Ascending aorta (tissue), 2 donors: ENCODE measurements at regions not wholly inside any gene's neighbourhood (a gene's known extent, or its start where the extent isn't known, plus 50 kb on each side); places are given as distances from the start of the nearest gene placed in this dataset.
"Not testable (repeated sequence)": the region's sequence is repeated elsewhere in the genome, so short reads cannot be mapped to it uniquely, and the experiment has no call there.

Experiments used
- DNase-seq, 2 donors: peaks; one replicate each; pipeline ENCODE4 v3.0.0-alpha.2; 2019; ENCODE audit warnings: low spot score in 2 of 2
- H3K27ac ChIP-seq, 2 donors: fragments of 200-600 bp; sonication (generic); one replicate each; pipeline ENCODE4 v1.5.1; 2016 to 2017; ENCODE audit warnings: mild to moderate bottlenecking in 1 of 2
- H3K27me3 ChIP-seq: fragments of 200-600 bp; sonication (generic); one replicate; pipeline ENCODE4 v1.5.1; 2017
- H3K36me3 ChIP-seq, 2 donors: fragments of 200-600 bp; sonication (generic); one replicate each; pipeline ENCODE4 v1.5.1; 2016
- H3K4me1 ChIP-seq, 2 donors: fragments of 200-600 bp; sonication (generic); one replicate each; pipeline ENCODE4 v1.5.1; 2016 to 2017; ENCODE audit warnings: mild to moderate bottlenecking in 1 of 2
- H3K4me3 ChIP-seq, 2 donors: fragments of 200-600 bp; sonication (generic); one replicate each; pipeline ENCODE4 v1.5.1; 2016 to 2017; ENCODE audit warnings: mild to moderate bottlenecking in 1 of 2
- H3K9me3 ChIP-seq, 2 donors: fragments of 200-600 bp; sonication (generic); one replicate each; pipeline ENCODE4 v1.5.1; 2016
- intact Hi-C: fragments of 100-400 bp; cut with DNase I; formaldehyde crosslinking; loops from one replicate; pipeline ENCODE4 v1.15.1; 2023
- TF ChIP-seq, protein P1 (sequence below), 3 experiments: fragments of 200-600 bp in 2 of 3; fragments of 450-650 bp in 1 of 3; sonication (generic) in 2 of 3; IDR thresholded peaks; one replicate each; pipeline ENCODE4 v1.5.1; 2016 to 2019; ENCODE audit warnings: antibody characterized with exemption in 3 of 3, mild to moderate bottlenecking in 1 of 3, moderate library complexity in 1 of 3

- TF ChIP-seq, protein P1, sequence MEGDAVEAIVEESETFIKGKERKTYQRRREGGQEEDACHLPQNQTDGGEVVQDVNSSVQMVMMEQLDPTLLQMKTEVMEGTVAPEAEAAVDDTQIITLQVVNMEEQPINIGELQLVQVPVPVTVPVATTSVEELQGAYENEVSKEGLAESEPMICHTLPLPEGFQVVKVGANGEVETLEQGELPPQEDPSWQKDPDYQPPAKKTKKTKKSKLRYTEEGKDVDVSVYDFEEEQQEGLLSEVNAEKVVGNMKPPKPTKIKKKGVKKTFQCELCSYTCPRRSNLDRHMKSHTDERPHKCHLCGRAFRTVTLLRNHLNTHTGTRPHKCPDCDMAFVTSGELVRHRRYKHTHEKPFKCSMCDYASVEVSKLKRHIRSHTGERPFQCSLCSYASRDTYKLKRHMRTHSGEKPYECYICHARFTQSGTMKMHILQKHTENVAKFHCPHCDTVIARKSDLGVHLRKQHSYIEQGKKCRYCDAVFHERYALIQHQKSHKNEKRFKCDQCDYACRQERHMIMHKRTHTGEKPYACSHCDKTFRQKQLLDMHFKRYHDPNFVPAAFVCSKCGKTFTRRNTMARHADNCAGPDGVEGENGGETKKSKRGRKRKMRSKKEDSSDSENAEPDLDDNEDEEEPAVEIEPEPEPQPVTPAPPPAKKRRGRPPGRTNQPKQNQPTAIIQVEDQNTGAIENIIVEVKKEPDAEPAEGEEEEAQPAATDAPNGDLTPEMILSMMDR (IDR thresholded peaks at IDR 0.05), result no peak
- peaks cover 0 to 5% of the 10 kb centered on the region in 2 donors for H3K4me1 ChIP-seq
- no peak for DNase-seq
- H3K4me3 ChIP-seq, result no peak overlapping the region
- intact Hi-C loops, result no loop called here
- H3K36me3 ChIP-seq, result no peaks in the 10 kb centered on the region
- no peak overlapping the region for H3K27ac ChIP-seq
- H3K27me3 ChIP-seq, result no peaks in the 10 kb centered on the region
- H3K9me3 ChIP-seq, result no peaks in the 10 kb centered on the region
Measured at GRCh38 chr1:194067772-194068171, 881.4 kb upstream of the B3GALT2 start.

- Histone ChIP-seq H3K27ac (no peak overlapping the region), H3K4me1 (no peaks in the 10 kb centered on the region), H3K9me3 (no peaks in the 10 kb centered on the region), H3K36me3 (no peaks in the 10 kb centered on the region), H3K27me3 (no peaks in the 10 kb centered on the region), H3K4me3 (no peak overlapping the region)
- TF ChIP-seq, protein P1 (IDR thresholded peaks at IDR 0.05), result no peak
- DNase-seq, result no peak
- intact Hi-C loops, result no loop called here
Measured at GRCh38 chr1:194062962-194063361, 876.5 kb upstream of the B3GALT2 start.

DNA sequence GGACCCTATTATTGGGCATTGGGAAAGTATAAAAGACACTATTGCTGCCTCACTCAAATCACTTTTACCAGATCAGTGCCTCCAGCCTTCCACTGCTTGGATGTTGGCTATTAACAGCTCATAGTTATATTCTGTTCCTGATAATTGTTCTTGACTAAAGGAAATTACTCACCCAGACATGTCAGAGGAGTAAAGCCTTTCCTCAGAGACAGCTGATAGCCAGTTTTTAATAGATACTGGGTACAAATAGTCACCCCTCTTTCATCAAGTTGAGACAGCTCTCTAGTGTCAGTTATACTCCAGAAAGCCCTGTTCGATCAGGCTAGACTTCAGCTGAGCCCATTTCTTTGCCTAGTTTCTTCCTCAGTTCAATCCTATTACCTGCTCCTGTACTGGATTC, 876.1 kb upstream of the B3GALT2 start:
- H3K27ac ChIP-seq, result no peak overlapping the region
- intact Hi-C loops, result no loop called here
- DNase-seq, result no peak
- H3K4me1 ChIP-seq, result no peaks in the 10 kb centered on the region
- no peaks in the 10 kb centered on the region for H3K27me3 ChIP-seq
- TF ChIP-seq, protein P1 (IDR thresholded peaks at IDR 0.05), result no peak
- H3K9me3 ChIP-seq, result no peaks in the 10 kb centered on the region
- H3K36me3 ChIP-seq, result no peaks in the 10 kb centered on the region
- no peak overlapping the region for H3K4me3 ChIP-seq

DNA sequence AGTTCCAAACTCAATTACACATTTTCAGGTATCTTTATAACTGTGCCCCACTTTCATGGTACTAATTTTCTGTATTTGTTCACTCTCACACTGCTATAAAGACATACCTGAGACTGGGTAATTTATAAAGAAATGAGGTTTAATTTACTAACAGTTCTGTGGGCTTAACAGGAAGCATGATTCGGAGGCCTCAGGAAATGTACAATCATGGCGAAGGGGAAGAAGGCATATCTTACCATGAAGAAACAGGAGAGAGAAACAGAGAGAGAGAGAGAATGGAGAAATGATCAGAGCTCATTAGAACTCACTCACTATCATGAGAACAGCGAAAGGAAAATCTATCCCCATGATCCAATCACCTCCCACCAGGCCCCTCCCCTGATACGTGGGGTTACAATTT, 874.1 kb upstream of the B3GALT2 start:
- TF ChIP-seq, protein P1 (IDR thresholded peaks at IDR 0.05), result no peak
- intact Hi-C loops, result no loop called here
- no peaks in the 10 kb centered on the region for H3K36me3 ChIP-seq
- no peaks in the 10 kb centered on the region for H3K9me3 ChIP-seq
- no peaks in the 10 kb centered on the region for H3K4me1 ChIP-seq
- no peak overlapping the region for H3K4me3 ChIP-seq
- no peaks in the 10 kb centered on the region for H3K27me3 ChIP-seq
- H3K27ac ChIP-seq, result no peak overlapping the region
- DNase-seq, result no peak

DNA sequence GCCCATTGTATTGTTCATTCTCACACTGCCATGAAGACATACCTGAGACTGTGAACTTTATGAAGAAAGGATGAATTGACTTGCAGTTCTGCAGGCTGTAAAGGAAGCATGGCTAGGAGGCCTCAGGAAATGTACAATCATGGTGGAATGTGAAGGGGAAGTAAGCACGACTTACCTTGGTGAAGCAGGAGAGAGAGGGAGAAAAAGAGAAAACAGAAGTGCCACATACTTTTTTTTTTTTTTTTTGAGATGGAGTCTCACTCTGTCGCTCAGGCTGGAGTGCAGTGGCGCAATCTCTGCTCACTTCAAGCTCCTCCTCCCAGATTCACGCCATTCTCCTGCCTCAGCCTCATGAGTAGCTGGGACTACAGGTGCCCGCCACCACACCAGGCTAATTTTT, 871.9 kb upstream of the B3GALT2 start:
- H3K4me3 ChIP-seq, H3K36me3 ChIP-seq, H3K27me3 ChIP-seq, H3K4me1 ChIP-seq, H3K27ac ChIP-seq, H3K9me3 ChIP-seq, intact Hi-C loops, DNase-seq: not testable (repeated sequence)

DNA sequence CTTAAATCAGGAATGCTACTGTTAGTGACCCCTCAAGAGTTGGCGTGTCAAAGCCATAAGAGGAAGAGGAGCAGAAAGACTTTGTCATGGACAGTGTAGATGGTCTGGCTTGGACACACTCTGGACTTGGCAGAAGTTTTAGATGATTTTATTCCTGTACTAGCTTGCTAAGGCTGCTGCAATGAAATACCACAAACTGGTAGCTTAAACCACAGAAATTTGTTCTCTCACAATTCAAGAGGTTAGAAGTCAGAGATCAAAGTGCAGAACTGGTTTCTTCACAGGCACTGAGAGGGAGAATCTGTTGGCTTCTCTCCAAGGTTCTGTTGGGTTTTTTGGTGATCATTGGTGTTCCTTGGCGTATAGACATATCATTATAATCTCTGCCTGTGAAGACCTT, 869.8 kb upstream of the B3GALT2 start:
- H3K27me3 ChIP-seq, result no peaks in the 10 kb centered on the region
- H3K27ac ChIP-seq, result no peak overlapping the region
- TF ChIP-seq, protein P1 (IDR thresholded peaks at IDR 0.05), result no peak
- no peaks in the 10 kb centered on the region for H3K9me3 ChIP-seq
- no peaks in the 10 kb centered on the region for H3K36me3 ChIP-seq
- H3K4me3 ChIP-seq, result no peak overlapping the region
- intact Hi-C loops, result no loop called here
- no peaks in the 10 kb centered on the region for H3K4me1 ChIP-seq
- DNase-seq, result no peak
